OCI-LY7 (cell line): ENCODE measurements at regions not wholly inside any gene's neighbourhood (a gene's known extent, or its start where the extent isn't known, plus 50 kb on each side); places are given as distances from the start of the nearest gene placed in this dataset. TPM values are rescaled to one million over a fixed set of nuclear protein-coding genes. Genes with fewer than 3 reads are reported as not detected.

Source experiments
- small RNA-seq: library from RNA; depleted of rRNA; stranded (forward); fragments of <200 nt; gene quantifications from one replicate; pipeline ENCODE3, GENCODE V24; 2014

Small RNA genes in the stretch of these regions (small RNA-seq; reads per million reads assigned to genes)
- gene SNRPCP5 = not detected
